Motor neuron (in vitro differentiated cells): ENCODE measurements at regions not wholly inside any gene's neighbourhood (a gene's known extent, or its start where the extent isn't known, plus 50 kb on each side); places are given as distances from the start of the nearest gene placed in this dataset.
"Not testable (repeated sequence)": the region's sequence is repeated elsewhere in the genome, so short reads cannot be mapped to it uniquely, and the experiment has no call there.

ENCODE experiments used
- ATAC-seq, 8 experiments: fragments of 200-7000 bp; cut with Tn5 transposase; replicated peaks in 6 of 8; 2 replicates each; pipeline ENCODE4 v1.8.0; 2021; ENCODE audit warnings: mild to moderate bottlenecking in 8 of 8, moderate library complexity in 8 of 8
- H3K27ac ChIP-seq, 2 donors: fragments of 250-450 bp; sonication (Bioruptor Pico); 2 replicates each; pipeline ENCODE4 v1.9.0; 2021; ENCODE audit warnings: antibody characterized with exemption in 2 of 2, mild to moderate bottlenecking in 2 of 2, moderate library complexity in 1 of 2
- H3K4me1 ChIP-seq, 2 donors: fragments of 250-450 bp; sonication (Bioruptor Pico); replicated peaks in 1 of 2; 2 replicates each; pipeline ENCODE4 v1.6.1; 2021; ENCODE audit warnings: antibody characterized with exemption in 2 of 2, mild to moderate bottlenecking in 2 of 2, moderate library complexity in 1 of 2
- H3K4me3 ChIP-seq, 5 donors: fragments of 250-450 bp; sonication (Bioruptor Pico); 2 replicates each; pipeline ENCODE4 v1.9.0; 2021; ENCODE audit warnings: antibody characterized with exemption in 5 of 5, mild to moderate bottlenecking in 5 of 5, moderate library complexity in 4 of 5
- WGBS, 10 experiments: fragments of 450-650 bp; shearing (Covaris generic); methylation state at CpG; one replicate each; pipeline ENCODE4 v1.0.0; 2022; 5-methylcytosine and 5-hydroxymethylcytosine counted together
- in situ Hi-C, 9 experiments: fragments of 400-800 bp; cut with MboI; loops; one replicate each; pipeline ENCODE4 v1.15.0; 2021; ENCODE audit warnings: low sequenced_read_pairs in 9 of 9, low pct_unique_long_range_greater_than_20kb in 2 of 9; ENCODE audit not compliant: unreplicated experiment in 9 of 9

DNA sequence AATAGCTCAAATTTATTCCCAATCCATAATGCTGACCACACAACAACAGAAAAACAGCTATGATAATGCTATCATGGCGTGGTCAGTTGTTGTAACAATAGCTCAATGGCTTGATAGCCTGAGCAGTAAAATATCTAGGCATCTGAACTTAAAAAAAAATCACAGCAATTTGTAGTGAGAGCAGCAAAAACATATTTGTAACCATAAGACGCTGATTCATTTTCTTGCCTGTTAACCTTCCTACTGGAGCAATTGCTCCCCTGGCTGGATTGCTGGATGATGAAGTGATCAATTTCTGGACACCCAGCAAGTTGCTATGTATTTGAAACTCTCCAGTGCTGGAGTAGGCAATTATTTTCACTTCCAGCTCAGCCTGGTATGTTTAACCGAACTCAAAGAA, 115.1 kb downstream of the PCSK1 start:
- in situ Hi-C loops, result no loop called here
- Histone ChIP-seq H3K27ac (no peak overlapping the region), H3K4me1 (peaks cover 0 to 5% of the 10 kb centered on the region in 2 donors), H3K4me3 (no peak overlapping the region)
- WGBS, 10 experiments, result 14 to 100% (median 72%) methylated on average over 1 to 3 of the region's 3 CpGs; no CpG with 5 or more reads in 3 of the 10 experiments
- ATAC-seq, result peak in 5 of 8 experiments; percentile 46 to 93 (median 64)

DNA sequence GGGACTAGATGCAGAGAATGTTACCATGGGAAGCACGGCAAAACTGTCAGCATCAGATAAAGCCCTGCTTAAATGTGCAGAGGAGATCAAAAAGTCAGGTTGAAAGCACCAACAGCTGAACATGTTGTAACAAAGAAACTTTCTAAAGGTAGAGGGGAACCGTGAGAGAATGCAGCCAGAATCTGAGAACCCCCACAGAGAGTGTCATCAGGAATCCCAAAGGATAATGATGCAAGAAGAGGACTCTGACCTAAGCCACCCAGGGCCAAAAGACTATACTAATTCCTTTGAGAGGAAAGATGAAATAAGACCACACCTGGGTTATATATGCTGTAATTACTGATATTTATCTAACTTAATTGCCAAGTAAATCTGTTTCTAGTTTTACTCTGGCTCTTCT, 116.6 kb downstream of the PCSK1 start:
- no peak for ATAC-seq
- no peak overlapping the region for H3K4me3 ChIP-seq
- in situ Hi-C loops, result no loop called here
- H3K4me1 ChIP-seq, result peaks cover 0 to 5% of the 10 kb centered on the region in 2 donors
- no peak overlapping the region for H3K27ac ChIP-seq
- WGBS, 10 experiments, result 0 to 71% (median 69%) methylated on average over 1 to 2 of the region's 2 CpGs; no CpG with 5 or more reads in 3 of the 10 experiments

DNA sequence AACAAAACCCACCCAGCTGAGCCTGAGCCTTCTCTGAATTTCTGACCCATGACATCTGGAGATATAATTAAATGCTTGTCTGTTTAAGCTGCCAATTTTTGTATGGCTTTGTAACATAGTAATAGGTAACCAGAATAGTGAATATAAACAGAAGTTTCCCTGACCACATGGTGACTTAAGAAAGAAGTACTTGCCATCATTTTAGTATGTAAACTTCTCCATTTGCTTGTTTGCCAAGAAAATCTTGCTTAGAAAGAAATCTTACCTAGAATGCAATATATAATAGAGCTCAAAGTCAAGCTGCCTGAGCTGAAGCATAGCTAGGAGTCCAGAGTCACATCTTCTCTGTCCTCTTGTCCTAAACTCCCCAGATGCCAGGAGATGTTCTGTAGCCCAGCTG, 117.0 kb downstream of the PCSK1 start:
- Histone ChIP-seq H3K4me3 (no peak overlapping the region), H3K4me1 (peaks cover 0 to 5% of the 10 kb centered on the region in 2 donors), H3K27ac (no peak overlapping the region)
- in situ Hi-C loops, result no loop called here
- no peak for ATAC-seq

DNA sequence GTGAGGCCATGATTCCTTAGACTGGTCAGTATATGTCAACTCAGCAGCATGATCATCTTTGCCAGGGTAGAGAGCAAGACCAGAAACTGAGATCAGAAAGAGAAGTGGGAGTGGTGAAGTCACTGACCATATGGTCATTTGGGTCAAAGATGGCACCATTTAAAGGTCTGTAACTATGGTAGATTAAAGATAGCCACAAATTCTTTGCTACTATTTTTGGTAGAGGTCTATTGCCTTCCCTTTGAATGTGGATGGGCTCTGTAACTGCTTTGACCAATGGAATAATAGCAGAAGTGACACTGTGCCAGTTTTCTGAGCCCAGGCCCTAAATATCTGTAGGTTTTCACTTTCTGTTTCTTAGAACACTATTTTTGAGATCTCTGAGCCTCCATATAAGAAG, 117.6 kb downstream of the PCSK1 start:
- no peak overlapping the region for H3K27ac ChIP-seq
- peaks cover 0 to 5% of the 10 kb centered on the region in 2 donors for H3K4me1 ChIP-seq
- in situ Hi-C loops, result no loop called here
- no peak for ATAC-seq
- H3K4me3 ChIP-seq, result no peak overlapping the region

DNA sequence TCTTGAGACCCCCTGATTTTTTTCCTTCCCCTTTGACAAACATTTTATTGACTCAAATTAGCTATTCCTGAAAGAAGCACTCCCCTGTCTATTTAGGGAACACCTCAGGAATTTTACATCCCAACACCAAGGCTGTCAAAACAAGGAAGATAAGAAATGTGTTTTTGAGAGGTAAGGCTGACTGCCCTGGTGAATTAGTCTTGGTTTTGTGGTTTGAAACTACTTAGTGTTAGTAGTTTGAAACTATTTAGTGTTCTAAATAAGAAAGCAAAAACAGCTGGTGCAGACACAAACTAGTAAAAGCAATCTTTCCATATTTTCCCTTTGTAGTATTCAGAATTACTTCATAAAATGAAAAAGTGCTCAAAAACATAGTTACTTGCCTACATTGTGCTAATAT, 120.7 kb downstream of the PCSK1 start:
- in situ Hi-C loops, result no loop called here
- H3K27ac ChIP-seq, result no peak overlapping the region
- ATAC-seq, result no peak

DNA sequence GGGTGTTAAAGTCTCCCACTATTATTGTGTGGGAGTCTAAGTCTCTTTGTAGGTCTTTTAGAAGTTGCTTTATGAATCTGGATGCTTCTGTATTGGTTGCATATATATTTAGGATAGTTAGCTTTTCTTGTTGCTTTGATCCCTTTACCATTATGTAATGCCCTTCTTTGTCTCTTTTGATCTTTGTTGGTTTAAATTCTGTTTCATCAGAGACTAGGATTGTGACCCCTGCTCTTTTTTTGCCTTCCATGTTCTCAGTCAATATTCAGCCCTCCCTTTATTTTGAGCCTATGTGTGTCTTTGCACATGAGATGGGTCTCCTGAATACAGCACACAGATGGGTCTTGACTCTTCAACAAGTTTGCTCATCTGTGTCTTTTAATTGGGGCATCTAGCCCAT, 126.0 kb downstream of the PCSK1 start:
- in situ Hi-C loops, H3K4me3 ChIP-seq, H3K27ac ChIP-seq, H3K4me1 ChIP-seq, ATAC-seq: not testable (repeated sequence)

More for the DNA sequence above, 120.7 kb downstream of the PCSK1 start:
- Histone ChIP-seq H3K4me1 (peaks cover 0 to 1% of the 10 kb centered on the region in 2 donors), H3K4me3 (no peak overlapping the region)

DNA sequence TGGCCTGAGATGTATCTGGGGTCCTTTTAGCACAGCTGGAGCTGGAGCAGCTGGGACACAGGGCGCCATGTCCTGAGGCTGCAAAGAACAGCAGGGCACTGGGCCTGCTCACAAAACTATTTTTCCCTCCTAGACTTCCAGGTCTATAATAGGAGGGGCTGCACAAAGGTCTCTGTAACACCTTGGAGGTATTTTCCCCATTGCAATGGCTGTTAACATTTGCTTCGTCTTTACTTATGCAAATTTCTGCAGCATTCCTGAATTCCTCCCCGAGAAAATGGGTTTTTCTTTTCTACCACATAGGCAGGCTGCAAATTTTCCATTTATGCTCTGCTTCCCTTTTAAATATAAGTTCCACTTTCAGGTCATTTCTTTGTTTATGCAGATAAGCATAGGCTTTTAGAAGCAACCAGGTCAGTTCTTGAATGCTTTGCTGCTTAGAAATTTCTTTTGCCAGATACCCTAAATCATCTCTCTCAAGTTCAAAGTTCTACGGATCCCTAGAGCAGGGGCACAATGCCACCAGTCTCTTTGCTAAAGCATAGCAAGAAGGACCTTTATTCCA, 130.8 kb downstream of the PCSK1 start:
- 41 to 90% (median 60%) methylated on average over 1 to 4 of the region's 4 CpGs for WGBS, 10 experiments
- Histone ChIP-seq H3K4me3 (no peak overlapping the region), H3K4me1 (no peaks in the 10 kb centered on the region), H3K27ac (no peak overlapping the region)
- ATAC-seq, result no peak
- in situ Hi-C loops, result no loop called here

DNA sequence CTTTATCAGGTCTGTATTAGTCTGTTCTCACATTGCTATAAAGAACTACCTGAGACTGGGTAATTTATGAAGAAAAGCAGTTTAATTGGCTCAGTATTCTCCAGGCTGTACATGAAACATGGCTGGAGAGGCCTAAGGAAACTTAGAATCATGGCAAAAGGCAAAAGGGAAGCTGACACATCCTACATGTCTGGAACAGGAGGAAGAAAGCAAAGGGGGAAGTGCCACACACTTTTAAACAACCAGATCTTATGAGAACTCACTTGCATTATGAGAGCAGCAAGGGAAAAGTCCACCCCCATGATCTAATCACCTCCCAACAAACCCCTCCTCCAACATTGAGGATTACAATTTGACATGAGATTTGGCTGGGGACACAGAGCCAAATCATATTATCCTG, 132.1 kb downstream of the PCSK1 start:
- Histone ChIP-seq H3K4me1 (no peaks in the 10 kb centered on the region), H3K4me3 (no peak overlapping the region), H3K27ac (no peak overlapping the region)
- in situ Hi-C loops, result no loop called here
- ATAC-seq, result no peak

DNA sequence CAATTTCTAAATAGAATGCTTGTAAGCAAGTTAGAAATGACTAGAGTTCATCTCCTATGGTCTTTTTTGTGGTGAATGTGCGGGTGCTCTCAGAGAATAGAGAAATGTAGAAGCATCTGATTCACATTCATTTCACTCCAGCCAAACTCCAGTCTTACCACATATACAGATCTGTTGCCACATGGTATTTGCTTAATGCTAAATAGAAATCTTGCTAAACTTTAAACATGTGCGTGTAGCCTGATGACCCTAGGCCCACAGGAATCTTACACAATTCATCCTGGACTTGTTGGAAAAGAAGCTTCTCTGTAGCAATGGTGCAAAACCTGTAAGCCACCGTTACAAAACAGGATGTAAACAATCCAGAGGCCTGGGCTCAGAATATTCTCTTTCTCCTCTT, 135.2 kb downstream of the PCSK1 start:
- no peak overlapping the region for H3K27ac ChIP-seq
- H3K4me1 ChIP-seq, result no peaks in the 10 kb centered on the region
- in situ Hi-C loops, result no loop called here
- WGBS, 10 experiments, result 0 to 100% (median 50%) methylated on average over 1 to 3 of the region's 3 CpGs; no CpG with 5 or more reads in 1 of the 10 experiments
- ATAC-seq, result peak in 3 of 8 experiments; percentile 66 to 82 (median 69)
- H3K4me3 ChIP-seq, result no peak overlapping the region

DNA sequence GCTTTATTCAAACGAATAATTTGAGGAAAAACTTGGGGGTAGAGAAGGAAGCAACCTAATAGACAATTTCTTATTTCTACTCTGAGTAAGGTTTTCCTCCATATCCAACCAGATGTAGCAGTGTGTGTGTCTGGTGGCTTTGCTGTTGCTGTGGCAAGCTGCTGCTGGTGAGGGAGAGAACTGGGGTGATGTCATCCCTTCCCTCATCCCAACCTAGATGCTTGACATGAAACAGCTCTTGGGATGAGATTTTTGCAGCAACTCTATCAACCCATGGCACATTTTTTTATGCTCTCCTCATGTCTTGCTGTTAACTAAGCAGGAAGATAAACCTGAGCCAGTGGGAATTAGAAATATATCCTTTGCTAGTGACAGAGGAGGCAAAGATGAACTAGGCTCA, 135.8 kb downstream of the PCSK1 start:
- peak in 7 of 8 experiments; percentile 44 to 98 (median 92) for ATAC-seq
- in situ Hi-C loops, result no loop called here
- Histone ChIP-seq H3K27ac (no peak overlapping the region), H3K4me3 (no peak overlapping the region), H3K4me1 (no peaks in the 10 kb centered on the region)
- WGBS, 10 experiments, result 0 to 67% (median 40%) methylated on average over 1 of the region's 1 CpG; no CpG with 5 or more reads in 1 of the 10 experiments

DNA sequence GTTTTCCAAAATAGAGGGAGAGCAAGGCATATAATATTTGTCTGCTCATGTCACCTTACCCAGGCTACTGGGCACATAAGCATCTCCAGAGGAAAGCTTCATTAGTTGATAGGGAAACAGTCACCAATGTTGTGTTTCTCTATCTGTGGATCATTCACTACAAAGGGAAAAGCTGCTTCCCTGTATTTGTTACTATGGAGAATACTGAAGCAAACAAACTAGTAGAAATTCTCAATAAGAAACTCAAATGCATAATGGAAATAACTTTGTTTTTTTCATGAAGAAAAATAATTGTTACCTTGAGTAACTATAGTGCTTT, 138.2 kb downstream of the PCSK1 start:
- in situ Hi-C loops, result no loop called here
- H3K4me3 ChIP-seq, result no peak overlapping the region

DNA sequence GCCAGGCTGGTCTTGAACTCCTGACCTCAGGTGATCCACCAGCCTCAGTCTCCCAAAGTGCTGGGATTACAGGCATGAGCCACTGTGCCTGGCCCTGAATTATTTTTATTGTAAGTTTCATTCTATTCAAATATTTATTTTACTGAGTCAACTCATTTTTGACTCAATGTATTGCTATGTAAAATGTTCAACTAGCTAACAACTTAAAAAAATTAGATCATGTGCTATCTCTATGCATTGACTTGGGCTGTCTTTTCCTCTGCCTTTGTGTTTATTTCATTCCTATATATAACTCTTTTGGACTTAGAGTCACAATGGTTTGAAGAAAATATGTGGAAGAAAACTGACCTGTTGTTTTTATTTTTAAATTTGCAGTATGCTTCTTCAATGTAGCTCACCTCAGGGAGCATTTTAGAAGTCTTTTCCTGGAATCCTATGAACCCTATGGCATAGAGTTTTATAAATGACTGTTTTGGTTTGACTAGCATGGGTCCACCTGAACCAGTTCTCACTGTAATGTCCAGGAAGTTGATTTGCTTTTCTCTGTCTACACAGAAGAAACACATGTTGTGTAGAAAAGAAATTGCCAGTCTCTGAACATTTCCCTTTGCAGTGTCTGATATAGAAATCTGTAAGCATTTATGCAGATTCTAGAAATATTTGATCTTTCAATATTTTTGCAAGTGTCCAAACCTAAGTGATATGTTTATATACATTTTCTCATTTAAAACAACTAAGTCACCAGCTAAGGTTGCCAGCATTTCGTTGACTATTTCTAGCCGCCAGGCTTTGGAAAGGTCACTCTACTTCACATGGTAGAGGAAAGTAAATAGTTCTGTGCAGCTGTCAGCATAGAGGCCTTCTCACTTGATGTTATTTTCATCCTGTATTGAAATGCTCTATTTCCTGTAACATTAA, 138.8 kb downstream of the PCSK1 start:
- H3K27ac ChIP-seq, result no peak overlapping the region
- in situ Hi-C loops, result no loop called here
- H3K4me3 ChIP-seq, result no peak overlapping the region
- no peaks in the 10 kb centered on the region for H3K4me1 ChIP-seq
- 64 to 100% (median 89%) methylated on average over 2 of the region's 2 CpGs; no CpG with 5 or more reads in 4 of the 10 experiments for WGBS, 10 experiments
- peak in 1 of 8 experiments; percentile 64 for ATAC-seq

More for the DNA sequence above, 138.2 kb downstream of the PCSK1 start:
- peak in 2 of 8 experiments; percentile 33 to 57 for ATAC-seq
- Histone ChIP-seq H3K4me1 (no peaks in the 10 kb centered on the region), H3K27ac (no peak overlapping the region)

DNA sequence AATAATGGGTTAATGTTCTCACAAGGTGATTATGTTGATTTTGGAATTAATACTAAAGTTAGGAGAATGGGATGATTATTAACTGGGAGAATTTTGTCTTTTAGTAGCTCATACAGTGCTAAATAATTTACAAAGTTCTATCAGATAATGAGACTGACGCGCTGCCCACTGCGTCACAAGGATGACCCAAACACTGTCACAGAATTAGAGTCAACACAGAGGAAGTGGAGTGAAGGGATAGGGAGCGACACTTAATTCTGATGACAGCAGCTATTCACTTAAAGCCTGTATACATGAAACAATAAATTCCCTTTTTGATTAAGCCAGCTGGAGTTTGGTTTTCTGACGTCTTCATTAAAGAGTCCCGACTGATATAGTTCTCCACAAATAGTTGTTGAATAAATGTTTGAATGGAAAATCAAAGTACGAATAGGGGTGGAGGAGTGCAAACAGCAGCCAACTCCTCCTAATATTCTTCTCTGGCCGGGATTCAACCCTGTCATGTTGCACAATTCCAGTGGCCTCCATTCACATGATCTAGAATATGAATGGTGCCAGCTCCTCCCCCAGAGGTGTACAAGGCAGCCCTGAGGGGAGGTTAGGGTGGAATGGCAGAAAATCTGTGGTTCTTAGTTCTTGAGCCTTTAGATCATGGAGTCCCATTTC, 140.3 kb downstream of the PCSK1 start:
- H3K4me3 ChIP-seq, result no peak overlapping the region
- no peak overlapping the region for H3K27ac ChIP-seq
- no peaks in the 10 kb centered on the region for H3K4me1 ChIP-seq
- peak in 2 of 8 experiments; percentile 84 to 89 for ATAC-seq
- in situ Hi-C loops, result no loop called here
- 0 to 100% (median 90%) methylated on average over 1 to 8 of the region's 8 CpGs; no CpG with 5 or more reads in 1 of the 10 experiments for WGBS, 10 experiments
